Urothelium cell line (cell line): ENCODE measurements at regions not wholly inside any gene's neighbourhood (a gene's known extent, or its start where the extent isn't known, plus 50 kb on each side); places are given as distances from the start of the nearest gene placed in this dataset.

Experiments used
- DNase-seq: peaks from one replicate; pipeline ENCODE4 v3.0.0; 2011; ENCODE audit warnings: low spot score, mixed read lengths
- FAIRE-seq: peaks from 2 replicates; lab custom pipeline; 2011; peaks lifted over from hg19 to GRCh38; lab: Jason Lieb, UNC

GRCh38 chr5:89520771-89521170 is 637.8 kb upstream of the MEF2C start:
- no peak for FAIRE-seq

GRCh38 chr5:89513299-89514044 is 630.5 kb upstream of the MEF2C start:
- DNase-seq: no peak
- no peak for FAIRE-seq

More at GRCh38 chr5:89520771-89521170, 637.8 kb upstream of the MEF2C start:
- DNase-seq: no peak

GRCh38 chr5:89504051-89504450 is 621.1 kb upstream of the MEF2C start:
- no peak for FAIRE-seq
- no peak for DNase-seq

- no peak for DNase-seq
- no peak for FAIRE-seq
Observed at GRCh38 chr5:89499787-89500186, 616.8 kb upstream of the MEF2C start.

- DNase-seq (no peak), FAIRE-seq (no peak)
Observed at GRCh38 chr5:89498699-89499098, 615.7 kb upstream of the MEF2C start.

- FAIRE-seq (no peak), DNase-seq (no peak)
Observed at GRCh38 chr5:89493414-89493813, 610.4 kb upstream of the MEF2C start.

GRCh38 chr5:89484962-89485361 is 602.0 kb upstream of the MEF2C start:
- DNase-seq (no peak), FAIRE-seq (no peak)

GRCh38 chr5:89480406-89481007 is 597.5 kb upstream of the MEF2C start:
- FAIRE-seq: no peak
- DNase-seq: no peak

- no peak for FAIRE-seq
Observed at GRCh38 chr5:89478851-89479250, 595.9 kb upstream of the MEF2C start.

GRCh38 chr5:89473196-89473595 is 590.2 kb upstream of the MEF2C start:
- FAIRE-seq (no peak), DNase-seq (no peak)

More at GRCh38 chr5:89478851-89479250, 595.9 kb upstream of the MEF2C start:
- no peak for DNase-seq

- FAIRE-seq: no peak
- DNase-seq: no peak
Observed at GRCh38 chr5:89471541-89471940, 588.6 kb upstream of the MEF2C start.

GRCh38 chr5:89471115-89471514 is 588.1 kb upstream of the MEF2C start:
- no peak for FAIRE-seq
- DNase-seq: no peak

GRCh38 chr5:89470658-89471057 is 587.7 kb upstream of the MEF2C start:
- DNase-seq (no peak), FAIRE-seq (no peak)

- DNase-seq (no peak), FAIRE-seq (no peak)
Observed at GRCh38 chr5:89458332-89458656, 575.3 kb upstream of the MEF2C start.

GRCh38 chr5:89457411-89458331 is 574.7 kb upstream of the MEF2C start:
- DNase-seq (peak; percentile 70), FAIRE-seq (peak; percentile 27)

- no peak for DNase-seq
- no peak for FAIRE-seq
Observed at GRCh38 chr5:89452081-89452480, 569.1 kb upstream of the MEF2C start.

GRCh38 chr5:89451263-89451662 is 568.3 kb upstream of the MEF2C start:
- DNase-seq (no peak), FAIRE-seq (no peak)

GRCh38 chr5:89450149-89450538 is 567.2 kb upstream of the MEF2C start:
- FAIRE-seq (no peak), DNase-seq (no peak)

- no peak for FAIRE-seq
- DNase-seq: no peak
Observed at GRCh38 chr5:89449392-89450148, 566.6 kb upstream of the MEF2C start.

GRCh38 chr5:89447027-89447426 is 564.0 kb upstream of the MEF2C start:
- FAIRE-seq (no peak), DNase-seq (no peak)
